ENCODE measurements at regions not wholly inside any gene's neighbourhood (a gene's known extent, or its start where the extent isn't known, plus 50 kb on each side); places are given as distances from the start of the nearest gene placed in this dataset.

DNA sequence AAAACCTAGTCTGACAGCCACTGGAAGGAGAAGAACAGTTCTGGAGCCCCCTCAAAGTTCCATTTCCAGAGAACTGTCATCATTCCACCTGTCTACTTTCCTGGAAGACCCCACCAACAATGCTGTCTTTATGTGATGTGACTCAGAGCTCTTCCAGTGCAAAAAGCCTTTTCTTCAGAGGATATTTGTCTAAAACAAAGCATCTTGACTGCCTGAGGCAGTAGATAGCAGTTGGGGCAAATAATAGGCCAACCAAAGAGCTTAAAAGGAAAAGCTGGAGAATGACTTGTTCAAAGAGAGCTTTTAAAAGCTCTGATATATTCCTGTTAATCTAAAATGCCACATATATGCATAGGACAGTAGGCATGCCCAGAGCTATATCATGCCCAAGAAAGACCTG is 62.6 kb downstream of the MIS18A start:
- peak; percentile 10 for DNase-seq (ENCODE audit: low read depth, low spot score)

DNA sequence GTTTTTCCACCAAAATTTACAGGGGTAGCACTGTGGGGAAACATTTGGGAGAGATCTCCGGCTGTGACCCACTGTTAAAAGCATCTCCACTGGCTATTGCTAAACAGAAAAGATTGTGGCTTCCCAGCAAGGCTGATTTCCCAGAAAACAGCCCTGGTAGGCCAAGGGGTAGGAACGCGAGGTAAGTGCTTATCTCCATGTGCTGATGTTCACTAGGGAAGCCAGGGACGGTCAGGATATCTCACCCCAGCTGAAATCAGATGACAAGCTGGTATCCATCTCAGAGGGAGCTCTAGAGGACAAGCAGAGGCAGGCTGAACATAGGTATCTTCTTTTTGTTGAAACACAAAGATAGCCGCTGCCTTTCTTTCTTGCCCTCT is 63.6 kb downstream of the MIS18A start:
- DNase-seq (ENCODE audit: low read depth, low spot score), result no peak

DNA sequence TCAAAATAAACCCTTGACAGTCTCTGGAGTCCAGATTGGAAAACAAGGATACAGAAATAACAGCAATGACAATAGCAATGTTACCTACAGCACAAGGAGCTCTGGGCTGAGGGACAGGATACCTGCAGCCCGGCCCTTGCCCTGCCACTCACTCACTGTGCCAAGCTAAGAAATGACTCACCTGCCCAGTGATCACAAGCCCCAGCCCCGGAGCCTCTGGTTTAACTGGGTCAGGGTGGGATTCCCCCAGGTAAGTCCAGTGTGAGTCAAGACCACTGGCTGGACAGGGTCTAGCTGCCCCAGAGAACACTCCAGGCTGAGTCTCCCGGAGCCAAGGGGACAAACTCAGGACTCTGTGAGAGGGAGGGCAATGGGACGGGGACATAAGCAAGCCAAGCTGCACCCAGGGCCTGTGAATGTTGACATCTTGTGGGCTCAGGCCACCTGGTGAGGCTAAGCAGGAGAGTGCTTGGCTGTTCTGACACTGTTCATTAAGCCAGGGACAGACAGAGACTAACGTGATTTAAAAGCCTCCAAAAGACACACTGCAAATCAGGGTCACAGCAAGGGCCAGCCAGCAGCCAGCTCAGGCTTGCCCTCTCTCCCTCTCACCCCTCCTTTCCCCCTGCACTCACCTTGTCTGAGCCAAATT is 64.1 kb downstream of the MIS18A start:
- DNase-seq (ENCODE audit: low read depth, low spot score), result no peak

DNA sequence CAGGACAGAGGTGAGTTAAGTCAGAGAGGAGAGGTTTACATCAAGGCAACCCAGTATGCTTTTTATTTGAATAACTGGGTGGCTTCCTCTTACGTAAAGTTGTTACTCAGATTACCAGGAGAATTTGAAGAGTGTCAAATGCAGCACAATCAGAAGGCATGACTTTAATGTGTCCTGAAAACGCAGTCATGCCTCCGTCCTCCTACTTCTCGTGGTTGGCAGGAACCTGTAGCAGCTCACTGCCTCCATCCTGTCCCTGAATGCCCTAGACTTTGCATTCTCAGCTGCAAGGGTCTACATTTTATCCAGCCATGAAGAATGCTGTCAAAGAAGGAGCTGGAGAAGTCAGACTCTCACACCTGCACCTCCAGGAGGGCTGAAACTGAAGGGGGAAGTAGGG is 66.7 kb downstream of the MIS18A start:
- DNase-seq (ENCODE audit: low read depth, low spot score), result no peak

DNA sequence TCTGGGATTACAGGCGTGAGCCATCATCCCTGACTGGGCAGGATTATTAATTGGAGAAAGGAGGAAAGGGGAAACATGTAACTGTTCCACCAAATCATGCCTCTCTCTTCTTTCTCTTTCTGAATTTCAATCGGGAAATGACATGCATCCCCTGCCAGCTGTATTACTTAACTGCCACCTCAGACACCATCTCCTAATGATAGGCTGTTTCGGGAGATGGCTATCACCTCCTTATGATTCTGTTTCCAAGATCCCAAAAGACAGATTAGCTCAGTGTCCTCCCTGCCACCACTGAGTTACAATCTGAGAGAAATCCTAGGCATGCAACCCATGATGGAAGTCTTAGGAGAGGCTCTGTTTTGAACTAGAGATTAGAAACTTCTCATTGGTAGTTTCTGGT is 67.5 kb downstream of the MIS18A start:
- DNase-seq (ENCODE audit: low read depth, low spot score), result no peak

DNA sequence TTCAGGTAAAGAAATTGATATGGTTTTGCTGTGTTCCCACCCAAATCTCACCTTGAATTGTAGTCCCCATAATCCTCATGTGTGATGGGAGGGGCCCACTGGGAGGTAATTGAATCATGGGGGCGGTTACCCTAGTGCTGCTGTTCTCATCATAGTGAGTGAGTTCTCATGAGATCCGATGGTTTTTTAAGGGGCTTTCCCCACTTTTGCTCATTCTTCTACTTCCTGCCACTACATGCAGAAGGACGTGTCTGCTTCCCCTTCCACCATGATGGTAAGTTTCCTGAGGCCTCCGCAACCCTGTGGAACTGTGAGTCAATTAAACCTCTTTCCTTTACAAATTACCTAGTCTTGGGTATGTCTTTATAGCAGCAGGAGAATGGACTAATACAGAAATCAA is 69.3 kb downstream of the MIS18A start:
- DNase-seq (ENCODE audit: low read depth, low spot score), result no peak

DNA sequence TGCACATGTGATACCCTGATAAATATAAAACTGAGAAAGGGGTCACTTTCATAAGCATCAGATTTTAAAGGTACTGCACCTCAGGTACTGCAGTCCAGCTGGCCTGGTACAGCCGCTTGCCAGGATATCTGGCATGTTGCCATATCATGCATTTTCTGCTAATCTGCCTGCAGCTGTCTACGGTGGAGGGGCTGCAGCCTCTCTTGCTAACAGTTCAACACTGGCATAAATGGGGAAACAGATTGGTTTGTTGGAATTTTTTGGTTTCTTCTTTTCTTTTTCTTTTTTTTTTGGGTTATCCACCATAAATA is 71.5 kb downstream of the MIS18A start:
- no peak for DNase-seq (ENCODE audit: low read depth, low spot score)

DNA sequence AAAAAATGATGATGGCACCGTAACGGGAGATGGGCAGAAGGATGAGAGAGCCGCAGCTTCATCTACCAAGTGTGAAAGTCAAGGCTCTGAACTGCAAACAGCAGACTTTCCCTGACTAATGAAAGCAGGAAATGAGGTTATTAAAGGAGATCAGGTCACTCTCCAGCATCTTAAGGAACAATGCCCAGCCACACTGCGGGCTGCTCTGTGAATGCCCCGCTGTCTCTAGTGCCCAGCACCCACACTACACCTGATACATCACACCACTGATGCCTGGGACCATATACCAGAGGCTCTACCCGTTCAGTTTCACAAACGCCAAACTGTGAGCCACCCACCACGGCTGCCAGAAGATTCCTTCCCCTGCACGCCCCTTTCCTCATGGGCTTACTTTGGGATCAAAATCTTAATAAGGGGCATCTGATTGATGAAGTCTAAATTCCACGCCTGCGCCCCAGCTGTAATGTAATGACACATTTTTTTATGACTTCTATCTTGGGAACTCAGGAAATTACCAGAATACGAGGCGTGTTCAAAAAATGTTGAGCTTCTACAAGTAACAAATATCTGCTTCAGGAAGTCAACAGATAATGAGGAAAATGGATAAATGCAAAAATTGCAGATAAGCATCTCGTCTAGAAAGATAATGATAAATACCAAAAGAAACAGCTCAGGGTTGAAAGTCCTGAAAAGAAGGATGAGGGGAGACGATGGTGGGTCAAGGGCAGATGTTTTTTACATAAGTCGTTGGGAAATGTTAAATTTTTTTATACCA is 72.0 kb downstream of the MIS18A start:
- no peak for DNase-seq (ENCODE audit: low read depth, low spot score)

DNA sequence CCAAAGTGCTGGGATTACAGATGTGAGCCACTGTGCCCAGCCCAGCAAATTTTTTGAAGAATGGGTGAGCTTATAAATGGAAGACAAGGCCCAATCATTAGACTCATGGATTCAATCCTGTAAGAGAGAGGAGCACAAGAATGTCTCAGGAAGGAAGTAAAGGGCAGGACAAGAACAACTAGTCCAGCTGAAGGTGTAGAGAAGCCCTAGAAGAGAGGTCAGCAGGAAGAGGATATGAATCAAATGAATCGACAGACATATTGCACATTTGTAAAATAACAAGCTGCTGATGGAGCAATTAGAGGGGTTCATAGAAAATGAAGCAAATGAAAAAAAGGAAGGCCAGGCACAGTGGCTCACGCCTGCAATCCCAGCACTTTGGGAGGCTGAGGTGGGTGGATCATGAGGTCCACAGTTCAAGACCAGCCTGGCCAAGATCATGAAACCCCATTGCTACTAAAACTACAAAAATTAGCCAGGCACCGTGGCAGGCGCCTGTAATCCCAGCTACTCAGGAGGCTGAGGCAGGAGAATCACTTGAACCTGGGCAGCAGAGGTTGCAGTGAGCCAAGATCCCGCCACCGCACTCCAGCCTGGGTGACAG is 74.9 kb downstream of the MIS18A start:
- no peak for DNase-seq (ENCODE audit: low read depth, low spot score)

DNA sequence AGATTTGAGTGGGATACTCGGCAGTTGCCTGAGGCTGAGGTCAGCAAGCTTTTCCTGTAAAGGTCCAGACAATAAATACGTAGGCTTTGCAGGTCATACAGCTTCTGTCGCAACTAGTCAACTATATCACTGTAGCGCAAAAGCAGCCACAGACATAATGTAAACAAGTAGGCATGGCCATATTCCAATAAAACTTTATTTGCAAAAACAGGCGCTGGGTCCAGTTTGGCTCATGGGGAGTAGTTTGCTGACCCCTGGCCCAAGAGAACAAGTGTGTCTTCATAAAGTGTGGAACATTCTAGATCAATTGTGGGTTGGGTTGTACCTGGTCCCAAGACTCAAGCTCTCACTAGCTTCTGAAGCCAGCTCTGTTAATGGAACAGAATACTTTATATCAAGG is 78.8 kb downstream of the MIS18A start:
- no peak for DNase-seq (ENCODE audit: low read depth, low spot score)

DNA sequence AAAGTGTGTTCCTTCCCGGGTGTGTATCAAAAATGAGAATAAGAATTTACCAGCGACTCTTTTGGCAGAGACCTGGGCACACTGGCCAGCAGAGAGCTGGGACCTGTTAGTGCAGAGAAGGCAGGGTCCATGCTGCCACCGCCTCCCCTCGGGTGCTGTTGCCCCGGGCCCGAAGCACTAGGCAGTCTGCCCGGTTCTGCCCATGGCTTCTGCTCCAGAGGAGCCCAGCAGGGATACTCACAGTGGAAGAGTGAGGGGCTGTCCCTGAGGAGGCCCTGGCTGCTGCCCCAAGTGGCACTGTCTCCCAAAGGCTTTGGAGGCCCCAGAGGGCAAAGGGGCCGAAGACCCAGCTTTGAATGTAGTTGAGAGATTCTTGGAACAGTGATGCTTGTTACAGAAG is 80.5 kb downstream of the MIS18A start:
- no peak for DNase-seq (ENCODE audit: low read depth, low spot score)

DNA sequence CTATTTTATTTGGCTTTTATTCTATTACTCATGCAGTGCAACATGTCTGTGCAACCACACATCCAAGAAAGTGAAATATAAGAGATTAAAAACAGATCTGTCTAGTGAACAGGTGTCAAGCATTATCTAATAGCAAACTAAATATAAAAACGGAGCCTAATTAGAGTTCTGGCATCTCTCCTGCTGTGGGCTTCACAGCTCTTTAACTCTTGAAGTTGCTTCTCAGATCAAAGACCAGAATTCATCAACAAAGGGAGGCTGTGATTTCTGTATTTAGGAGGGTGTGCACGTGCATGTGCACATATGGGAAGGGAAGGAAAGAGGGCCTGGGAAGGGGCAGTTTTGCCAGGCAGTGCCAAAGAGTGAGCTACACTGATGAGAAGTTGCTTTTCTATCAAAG is 81.0 kb downstream of the MIS18A start:
- no peak for DNase-seq (ENCODE audit: low read depth, low spot score)

DNA sequence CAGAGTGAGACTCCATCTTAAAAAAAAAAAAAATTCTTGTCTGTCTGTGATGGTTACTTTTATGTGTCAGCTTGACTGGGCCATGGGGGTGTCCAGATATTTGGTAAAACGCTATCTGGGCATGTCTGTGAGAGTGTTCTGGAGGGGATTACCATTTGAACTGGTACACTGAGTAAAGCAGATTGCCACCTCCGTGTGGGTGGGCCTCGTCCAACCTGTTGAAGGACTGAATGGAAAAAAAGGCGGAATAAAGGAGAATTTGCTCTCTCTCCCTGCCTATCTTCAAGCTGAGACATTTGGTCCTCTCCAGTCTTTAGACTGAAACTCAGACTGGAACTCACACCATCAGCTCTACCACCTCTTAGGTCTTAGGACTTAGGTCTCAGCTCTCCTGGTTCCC is 82.8 kb downstream of the MIS18A start:
- DNase-seq (ENCODE audit: low read depth, low spot score), result no peak

DNA sequence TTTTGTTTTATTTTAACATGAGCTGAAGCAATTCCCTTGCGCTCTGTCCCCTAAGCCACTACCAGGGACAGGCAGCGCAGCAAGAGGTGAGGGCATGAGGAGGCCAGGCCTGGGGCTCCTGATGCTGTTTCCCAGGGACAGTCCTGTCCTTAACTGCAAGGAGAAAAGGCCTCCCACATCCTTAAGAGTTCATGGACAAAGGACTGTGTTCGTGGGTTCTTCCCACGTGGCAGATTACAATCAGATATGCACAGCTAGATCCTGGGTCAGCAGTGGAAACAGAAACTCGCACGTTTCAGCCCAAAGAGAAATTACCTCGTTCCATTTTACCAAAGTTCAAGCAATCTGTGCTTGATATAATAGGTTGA is 85.8 kb downstream of the MIS18A start:
- no peak for DNase-seq (ENCODE audit: low read depth, low spot score)

DNA sequence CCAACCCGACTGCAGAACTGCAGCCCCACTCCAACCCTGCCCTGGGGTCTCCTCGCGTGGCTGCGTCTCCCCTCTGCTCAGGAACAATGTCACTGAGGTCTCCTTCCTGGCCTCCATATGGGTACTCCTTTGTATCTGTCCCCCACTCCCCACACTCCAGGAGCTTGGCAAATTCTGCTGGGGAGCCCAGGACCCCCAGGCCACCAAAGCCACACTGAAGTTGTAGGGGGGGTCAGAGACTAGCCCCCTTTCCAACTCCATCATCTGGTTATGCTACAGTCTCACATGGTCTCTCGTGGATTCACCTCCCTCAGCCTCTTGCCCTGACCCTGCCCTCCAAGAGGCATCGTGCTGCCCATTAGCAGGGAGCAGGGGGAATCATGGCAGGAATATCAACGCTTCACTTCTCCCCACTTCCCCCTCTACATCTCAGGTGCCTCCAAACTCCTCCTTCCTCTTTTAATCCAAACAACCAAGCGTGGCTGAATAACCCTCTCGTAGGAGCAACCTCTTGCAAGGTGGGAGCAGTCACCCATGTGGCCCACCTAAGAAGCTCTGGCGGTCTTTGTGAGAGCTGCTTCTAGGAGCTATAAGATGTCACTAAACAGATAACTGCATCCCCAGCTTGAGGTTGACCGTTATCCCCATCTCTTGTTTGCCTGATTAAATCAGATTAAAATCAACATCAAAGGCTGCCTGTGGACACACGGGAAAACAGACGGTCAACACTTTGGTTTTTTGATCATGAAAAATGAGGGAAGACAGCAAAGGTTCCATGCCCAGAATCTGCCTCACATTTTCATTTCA is 86.4 kb downstream of the MIS18A start:
- no peak for DNase-seq (ENCODE audit: low read depth, low spot score)

DNA sequence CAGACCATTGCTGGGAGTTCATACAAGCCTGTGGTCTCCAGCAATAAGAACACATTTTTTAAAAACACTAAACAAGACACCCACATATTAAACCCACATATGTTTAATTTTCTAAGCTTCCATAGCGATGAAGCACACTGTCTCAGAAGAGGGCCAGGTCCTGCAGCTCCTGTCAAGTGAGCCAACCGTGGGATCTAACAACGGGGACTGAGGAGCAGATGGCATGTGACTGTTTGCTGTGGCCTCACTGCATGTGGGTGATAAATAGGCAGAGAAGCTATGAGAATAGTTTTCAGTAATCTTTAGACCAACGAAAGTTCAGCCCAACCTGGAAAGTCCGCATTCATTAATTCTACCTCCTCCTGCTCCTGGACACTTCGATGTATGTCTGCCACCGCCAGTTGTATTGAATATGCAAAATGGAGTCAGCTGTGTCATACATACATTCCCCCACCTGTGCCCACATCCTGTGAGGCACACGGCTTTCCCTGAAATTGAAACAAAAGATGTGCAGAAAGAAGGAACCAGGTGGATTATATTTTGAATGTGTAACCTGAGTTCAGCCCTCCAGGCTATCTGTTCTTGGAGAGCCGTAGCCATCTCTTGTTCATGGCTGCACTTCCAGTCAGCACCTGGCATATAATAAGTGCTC is 88.2 kb downstream of the MIS18A start:
- no peak for DNase-seq (ENCODE audit: low read depth, low spot score)

DNA sequence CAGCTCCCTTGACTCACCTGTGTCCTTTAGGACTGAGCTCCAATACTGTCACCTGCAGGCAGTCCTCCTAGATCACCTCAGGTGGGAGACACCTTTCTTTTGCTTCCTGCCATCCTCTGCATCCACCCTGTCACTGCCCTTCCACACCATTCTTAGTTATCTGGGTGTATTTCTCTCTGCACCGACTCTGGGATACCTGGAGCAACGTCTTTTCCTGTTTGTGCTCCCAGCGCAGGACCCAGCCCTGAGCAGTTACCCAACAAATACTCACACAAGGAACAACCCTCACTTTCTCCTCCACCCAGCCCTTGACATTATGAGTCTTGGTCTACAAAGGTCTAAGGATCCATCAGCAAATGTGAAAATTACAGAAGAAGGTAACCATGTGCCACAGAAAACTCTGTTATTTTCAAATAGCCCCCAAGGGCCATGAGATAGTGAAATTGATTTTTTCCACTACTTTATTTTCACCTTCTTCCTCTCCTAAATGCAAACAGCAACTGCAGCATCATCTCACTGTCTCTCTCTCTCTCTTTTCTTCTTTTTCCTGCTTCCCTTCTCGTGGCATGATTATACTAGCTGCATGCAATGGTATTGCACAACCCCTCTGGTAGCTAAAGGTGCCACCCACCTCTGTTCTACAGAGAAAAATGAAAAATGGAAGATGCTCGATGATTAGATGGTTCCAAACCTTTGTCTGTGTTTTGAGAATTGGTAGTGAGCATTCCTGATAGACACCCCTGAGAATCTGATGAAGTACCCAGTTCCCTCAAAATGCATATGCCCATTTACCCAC is 89.0 kb downstream of the MIS18A start:
- no peak for DNase-seq (ENCODE audit: low read depth, low spot score)

DNA sequence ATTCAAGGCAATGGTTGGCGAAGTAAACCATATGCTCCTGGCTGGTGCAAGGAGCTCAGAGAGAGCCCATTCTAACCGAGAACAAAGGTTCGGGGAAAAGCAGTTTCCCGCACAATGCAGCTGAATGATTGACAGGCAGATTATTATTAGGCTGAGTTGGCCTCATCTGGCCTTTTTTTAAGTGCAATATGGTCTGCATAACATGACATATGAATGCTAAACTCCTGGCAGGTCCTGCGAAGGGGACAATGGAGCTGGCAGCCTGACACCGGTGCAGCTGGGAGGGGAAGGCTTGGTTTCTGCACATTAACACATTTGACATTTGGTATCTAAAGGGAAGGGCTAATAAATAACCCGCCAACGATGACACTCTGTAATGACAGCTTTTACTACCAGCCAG is 92.0 kb downstream of the MIS18A start:
- no peak for DNase-seq (ENCODE audit: low read depth, low spot score)

DNA sequence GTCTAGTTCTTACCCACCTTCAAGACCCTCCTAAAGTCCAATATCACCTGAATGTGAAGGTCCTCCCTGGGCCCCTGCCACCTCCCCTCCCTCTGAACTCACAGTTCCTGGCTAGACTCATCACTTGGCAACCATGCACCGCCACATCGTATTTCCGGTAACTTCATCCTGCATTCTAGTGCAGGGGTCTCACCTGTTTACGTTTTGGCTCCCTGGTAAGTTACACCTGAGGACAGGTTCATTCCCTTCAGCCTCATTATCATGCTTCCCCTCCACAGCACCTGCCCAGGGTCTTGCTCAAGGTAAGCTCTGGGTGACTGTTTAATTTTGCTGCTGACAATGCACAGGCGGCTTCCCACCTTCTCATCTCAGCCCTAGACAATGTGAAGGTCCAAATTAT is 93.1 kb downstream of the MIS18A start:
- no peak for DNase-seq (ENCODE audit: low read depth, low spot score)

DNA sequence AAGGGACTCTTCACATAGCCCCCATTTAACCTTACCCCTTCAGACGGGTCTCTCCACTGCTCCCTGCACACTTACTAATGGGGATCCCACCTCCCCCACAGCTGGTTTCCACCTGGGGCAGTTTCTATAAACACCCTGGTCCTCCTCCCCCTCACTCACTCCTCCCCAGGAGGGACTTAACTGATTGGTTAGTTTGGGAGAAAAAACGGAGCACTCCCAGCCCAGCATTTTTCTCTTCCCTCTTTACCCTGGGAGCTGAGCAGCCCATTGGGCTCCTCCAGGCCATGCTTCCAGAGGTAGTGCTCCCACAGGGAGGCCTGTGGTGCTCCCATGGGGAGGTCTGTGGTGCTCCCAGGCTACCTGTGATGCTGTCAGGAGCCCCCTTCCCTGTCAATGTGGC is 93.7 kb downstream of the MIS18A start:
- DNase-seq (ENCODE audit: low read depth, low spot score), result no peak

DNA sequence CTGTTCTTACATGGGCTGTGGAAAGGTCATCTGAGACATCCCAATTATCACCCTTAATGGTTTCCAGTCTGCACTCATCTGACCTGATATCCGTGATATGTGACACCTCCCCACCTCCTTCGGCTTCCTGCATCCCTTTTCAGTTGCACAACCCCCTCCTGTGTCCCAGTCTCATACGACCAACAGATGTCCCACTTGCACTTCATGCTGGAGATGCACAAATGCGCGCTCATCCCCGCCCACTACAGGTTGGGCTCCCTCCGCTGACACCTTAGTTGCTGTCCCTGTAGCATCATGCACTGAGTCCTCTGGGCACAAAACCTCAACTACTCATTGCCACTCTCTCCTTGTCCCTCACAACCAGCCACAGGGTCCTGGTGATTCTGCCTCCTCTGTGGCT is 94.4 kb downstream of the MIS18A start:
- DNase-seq (ENCODE audit: low read depth, low spot score), result peak; percentile 39
